ENCODE measurements at regions not wholly inside any gene's neighbourhood (a gene's known extent, or its start where the extent isn't known, plus 50 kb on each side); places are given as distances from the start of the nearest gene placed in this dataset.

DNA sequence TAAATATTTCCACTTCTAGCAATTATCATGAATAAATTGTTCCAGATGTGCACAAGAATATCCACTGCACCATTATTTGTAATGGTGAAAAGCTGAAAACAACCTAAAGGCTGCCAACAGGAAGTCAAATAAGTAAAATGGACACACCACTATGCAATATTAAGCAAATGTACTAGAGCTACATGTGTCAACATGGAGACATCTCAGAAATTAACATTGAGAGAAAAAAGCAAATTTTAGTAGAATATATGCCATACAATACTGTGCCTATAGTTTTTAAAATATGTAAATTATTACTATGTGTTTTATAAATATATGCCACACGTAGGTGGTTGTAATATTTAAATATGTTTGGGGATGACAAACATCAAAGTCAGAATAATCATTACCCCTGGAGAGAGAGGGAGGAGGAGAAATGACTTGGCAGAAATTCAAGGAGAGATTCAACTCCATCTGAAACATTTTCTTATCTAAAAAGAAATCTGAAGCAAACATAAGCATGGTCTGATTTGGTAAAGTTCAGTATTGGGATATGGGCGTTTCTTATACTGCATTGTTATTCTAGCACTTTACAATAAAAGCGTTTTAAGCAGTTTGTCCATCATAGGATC lies 475.5 kb downstream of the QKI start:
- peaks cover 4% of the 10 kb centered on the region for H3K27me3 Mint-ChIP-seq
- H3K4me1 Mint-ChIP-seq, result no peaks in the 10 kb centered on the region
- H3K36me3 Mint-ChIP-seq, result peaks cover 1% of the 10 kb centered on the region
- no peak overlapping the region for H3K27ac Mint-ChIP-seq
- peaks cover 9% of the 10 kb centered on the region for H3K9me3 Mint-ChIP-seq
- H3K4me3 Mint-ChIP-seq, result no peak overlapping the region

GRCh38 chr6:163888030-163888819 lies 473.7 kb downstream of the QKI start:
- Mint-ChIP-seq H3K36me3 (peaks cover 1% of the 10 kb centered on the region), H3K27me3 (peaks cover 6% of the 10 kb centered on the region), H3K4me3 (no peak overlapping the region)

DNA sequence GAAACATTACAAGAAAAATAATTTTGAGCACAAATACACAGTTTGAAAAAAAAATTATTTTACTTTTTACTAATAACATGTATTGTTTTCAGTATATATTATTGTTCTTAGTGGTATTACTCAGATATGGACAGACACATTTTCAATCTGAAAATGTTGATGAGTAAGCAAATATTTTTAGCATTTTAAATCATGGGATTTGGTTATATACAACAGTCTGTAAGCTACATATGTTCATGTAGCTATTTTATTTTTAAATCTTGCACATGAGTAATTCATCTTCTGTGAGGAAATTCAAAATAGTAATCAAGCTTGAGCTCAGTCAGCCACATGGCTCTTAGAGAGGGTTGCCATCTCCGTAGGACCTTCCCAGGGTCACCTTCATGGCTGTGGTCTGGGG lies 471.9 kb downstream of the QKI start:
- no peaks in the 10 kb centered on the region for H3K4me1 Mint-ChIP-seq
- peaks cover 1% of the 10 kb centered on the region for H3K36me3 Mint-ChIP-seq
- peaks cover 9% of the 10 kb centered on the region for H3K27me3 Mint-ChIP-seq
- peaks cover 9% of the 10 kb centered on the region for H3K9me3 Mint-ChIP-seq
- H3K4me3 Mint-ChIP-seq, result no peak overlapping the region
- no peak overlapping the region for H3K27ac Mint-ChIP-seq

More at GRCh38 chr6:163888030-163888819, 473.7 kb downstream of the QKI start:
- H3K4me1 Mint-ChIP-seq, result no peaks in the 10 kb centered on the region
- H3K27ac Mint-ChIP-seq, result no peak overlapping the region
- H3K9me3 Mint-ChIP-seq, result peaks cover 9% of the 10 kb centered on the region

DNA sequence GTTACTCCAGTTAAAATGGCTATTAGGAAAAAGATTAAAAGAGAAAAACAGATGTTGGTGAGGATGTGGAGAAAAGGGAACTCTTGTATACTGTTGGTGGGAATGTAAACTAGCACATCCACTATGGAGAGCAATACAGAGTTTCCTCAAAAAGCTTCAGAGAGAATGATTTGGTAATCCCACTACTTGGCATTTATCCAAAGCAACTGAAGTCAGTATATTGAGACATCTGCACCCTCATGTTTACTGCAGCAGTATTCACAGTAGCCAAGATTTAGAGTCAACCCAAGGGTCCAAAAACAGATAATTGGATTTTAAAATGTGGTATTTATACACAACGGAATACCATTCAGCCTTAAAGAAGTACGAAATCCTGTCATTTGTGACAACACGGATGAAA lies 469.5 kb downstream of the QKI start:
- no peak overlapping the region for H3K27ac Mint-ChIP-seq
- no peak overlapping the region for H3K4me3 Mint-ChIP-seq
- peaks cover 17% of the 10 kb centered on the region for H3K27me3 Mint-ChIP-seq
- H3K4me1 Mint-ChIP-seq, result no peaks in the 10 kb centered on the region
- peaks cover 1% of the 10 kb centered on the region for H3K36me3 Mint-ChIP-seq
- peaks cover 9% of the 10 kb centered on the region for H3K9me3 Mint-ChIP-seq

DNA sequence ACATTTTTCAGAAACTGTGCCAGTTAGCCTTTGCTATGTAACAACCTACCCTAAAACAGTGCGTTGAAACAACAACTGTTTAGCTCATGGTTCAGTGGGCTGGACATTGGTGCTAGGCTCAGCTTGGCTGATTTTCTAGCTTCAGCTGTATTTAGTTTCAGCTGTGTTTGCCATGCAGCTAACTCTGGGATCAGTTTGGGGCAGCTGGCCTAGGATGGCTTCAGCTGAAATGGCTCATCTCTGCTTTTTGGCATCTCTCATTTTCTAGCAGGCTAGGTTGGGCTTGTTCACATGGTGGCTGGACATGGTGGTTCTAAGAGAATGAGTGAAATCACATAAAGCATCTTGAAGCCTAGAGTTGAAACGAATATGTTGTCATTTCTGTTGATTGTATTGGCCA lies 464.2 kb downstream of the QKI start:
- no peaks in the 10 kb centered on the region for H3K4me1 Mint-ChIP-seq
- H3K36me3 Mint-ChIP-seq, result no peaks in the 10 kb centered on the region
- peaks cover 5% of the 10 kb centered on the region for H3K9me3 Mint-ChIP-seq
- H3K4me3 Mint-ChIP-seq, result no peak overlapping the region
- peaks cover 27% of the 10 kb centered on the region for H3K27me3 Mint-ChIP-seq
- H3K27ac Mint-ChIP-seq, result no peak overlapping the region

DNA sequence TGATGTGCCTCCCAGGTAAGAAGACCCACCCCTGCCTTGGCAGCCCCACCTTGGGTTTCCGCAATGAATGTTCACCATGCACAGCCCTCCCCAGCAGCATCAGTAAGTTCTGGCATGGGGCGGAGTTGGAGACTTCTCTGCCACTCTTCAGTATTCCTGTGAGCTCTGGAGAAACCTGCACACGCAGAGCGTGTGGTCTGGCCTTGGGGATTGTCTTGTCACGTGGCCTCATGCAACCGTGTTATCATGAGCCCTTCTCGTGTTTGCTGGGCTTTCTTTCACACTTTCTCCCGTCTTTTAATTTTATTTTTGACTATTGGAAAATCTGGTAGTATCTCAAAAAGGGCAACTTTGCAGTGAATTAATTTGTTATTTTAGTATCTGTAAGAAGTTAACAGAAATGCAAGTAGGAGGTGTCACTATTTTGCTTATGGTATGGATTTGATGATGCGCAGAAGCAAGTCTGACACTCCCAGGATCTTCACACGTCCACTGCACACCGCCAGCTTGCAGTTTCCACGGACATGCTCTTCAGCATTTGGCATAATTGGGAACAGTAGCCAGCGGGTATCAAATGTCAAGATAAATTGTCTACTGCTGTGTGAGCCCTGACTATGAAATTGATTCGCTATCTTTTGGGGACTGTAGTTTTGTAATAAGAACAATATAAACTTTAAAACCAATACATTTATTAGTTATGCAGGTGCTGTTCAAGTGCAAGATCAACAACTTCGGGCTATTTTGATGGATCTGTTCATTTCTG lies 463.5 kb downstream of the QKI start:
- Mint-ChIP-seq H3K9me3 (peaks cover 5% of the 10 kb centered on the region), H3K4me3 (no peak overlapping the region), H3K36me3 (no peaks in the 10 kb centered on the region), H3K27ac (no peak overlapping the region), H3K4me1 (no peaks in the 10 kb centered on the region), H3K27me3 (peaks cover 27% of the 10 kb centered on the region)

- no peak overlapping the region for H3K4me3 Mint-ChIP-seq
- peaks cover 5% of the 10 kb centered on the region for H3K9me3 Mint-ChIP-seq
- no peak overlapping the region for H3K27ac Mint-ChIP-seq
- peaks cover 20% of the 10 kb centered on the region for H3K27me3 Mint-ChIP-seq
- no peaks in the 10 kb centered on the region for H3K4me1 Mint-ChIP-seq
- no peaks in the 10 kb centered on the region for H3K36me3 Mint-ChIP-seq
Observed at GRCh38 chr6:163876391-163876790, 461.9 kb downstream of the QKI start.

DNA sequence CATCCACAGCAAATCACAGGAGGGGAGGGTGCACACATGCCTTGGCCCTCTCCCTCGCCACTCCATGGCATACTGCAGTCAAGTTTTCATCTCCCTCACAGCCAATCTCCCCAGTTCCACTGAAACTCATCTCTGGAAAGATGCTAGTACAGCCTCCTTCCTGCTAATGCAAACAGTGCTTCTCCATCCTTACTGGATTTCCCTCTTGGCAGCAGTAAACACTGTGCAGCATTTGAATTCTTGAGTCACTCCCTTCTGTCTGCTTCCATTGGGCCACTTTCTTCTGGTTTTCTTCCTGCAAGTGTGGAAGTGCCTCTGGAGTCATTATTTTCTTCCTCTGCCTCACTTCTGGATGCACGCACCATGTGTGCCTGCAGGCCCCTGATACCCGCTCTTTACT lies 460.3 kb downstream of the QKI start:
- H3K4me3 Mint-ChIP-seq, result no peak overlapping the region
- H3K27ac Mint-ChIP-seq, result no peak overlapping the region
- no peaks in the 10 kb centered on the region for H3K36me3 Mint-ChIP-seq
- peaks cover 16% of the 10 kb centered on the region for H3K27me3 Mint-ChIP-seq
- H3K4me1 Mint-ChIP-seq, result no peaks in the 10 kb centered on the region
- H3K9me3 Mint-ChIP-seq, result peaks cover 5% of the 10 kb centered on the region

DNA sequence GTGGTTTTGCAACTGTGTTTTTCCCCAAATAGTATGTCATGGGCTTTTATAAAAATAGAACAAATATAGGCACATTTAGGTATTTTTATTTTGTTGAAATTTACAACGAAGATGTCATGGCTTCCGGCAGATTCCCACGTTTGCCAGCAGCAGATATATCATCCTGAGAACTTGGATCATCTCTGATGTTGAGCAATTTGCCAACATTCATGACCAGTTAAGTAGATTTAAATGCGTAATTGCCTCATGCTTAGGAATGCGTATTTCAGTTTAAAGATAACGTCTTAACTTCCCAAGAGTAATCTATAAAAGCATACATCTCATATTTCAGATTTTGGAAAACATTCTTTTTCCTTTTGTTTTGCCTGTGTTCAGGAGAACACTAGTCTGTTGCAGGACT lies 457.8 kb downstream of the QKI start:
- Mint-ChIP-seq H3K27me3 (peaks cover 8% of the 10 kb centered on the region), H3K27ac (no peak overlapping the region), H3K36me3 (no peaks in the 10 kb centered on the region), H3K4me1 (no peaks in the 10 kb centered on the region), H3K4me3 (no peak overlapping the region), H3K9me3 (peaks cover 2% of the 10 kb centered on the region)

- H3K4me3 Mint-ChIP-seq, result no peak overlapping the region
- no peaks in the 10 kb centered on the region for H3K4me1 Mint-ChIP-seq
- H3K36me3 Mint-ChIP-seq, result no peaks in the 10 kb centered on the region
- peaks cover 7% of the 10 kb centered on the region for H3K27me3 Mint-ChIP-seq
- H3K27ac Mint-ChIP-seq, result no peak overlapping the region
- no peaks in the 10 kb centered on the region for H3K9me3 Mint-ChIP-seq
Observed at GRCh38 chr6:163871616-163872015, 457.1 kb downstream of the QKI start.

- Mint-ChIP-seq H3K27me3 (peaks cover 8% of the 10 kb centered on the region), H3K36me3 (no peaks in the 10 kb centered on the region), H3K9me3 (no peaks in the 10 kb centered on the region), H3K4me3 (no peak overlapping the region), H3K4me1 (no peaks in the 10 kb centered on the region), H3K27ac (no peak overlapping the region)
Observed at GRCh38 chr6:163867518-163868292, 453.2 kb downstream of the QKI start.

GRCh38 chr6:163866192-163866591 lies 451.7 kb downstream of the QKI start:
- Mint-ChIP-seq H3K4me1 (no peaks in the 10 kb centered on the region), H3K9me3 (no peaks in the 10 kb centered on the region), H3K4me3 (no peak overlapping the region), H3K27me3 (peaks cover 13% of the 10 kb centered on the region), H3K27ac (no peak overlapping the region), H3K36me3 (no peaks in the 10 kb centered on the region)

GRCh38 chr6:163863565-163863964 lies 449.0 kb downstream of the QKI start:
- peaks cover 15% of the 10 kb centered on the region for H3K27me3 Mint-ChIP-seq
- H3K9me3 Mint-ChIP-seq, result no peaks in the 10 kb centered on the region
- H3K27ac Mint-ChIP-seq, result no peak overlapping the region
- no peak overlapping the region for H3K4me3 Mint-ChIP-seq
- no peaks in the 10 kb centered on the region for H3K36me3 Mint-ChIP-seq
- H3K4me1 Mint-ChIP-seq, result no peaks in the 10 kb centered on the region

DNA sequence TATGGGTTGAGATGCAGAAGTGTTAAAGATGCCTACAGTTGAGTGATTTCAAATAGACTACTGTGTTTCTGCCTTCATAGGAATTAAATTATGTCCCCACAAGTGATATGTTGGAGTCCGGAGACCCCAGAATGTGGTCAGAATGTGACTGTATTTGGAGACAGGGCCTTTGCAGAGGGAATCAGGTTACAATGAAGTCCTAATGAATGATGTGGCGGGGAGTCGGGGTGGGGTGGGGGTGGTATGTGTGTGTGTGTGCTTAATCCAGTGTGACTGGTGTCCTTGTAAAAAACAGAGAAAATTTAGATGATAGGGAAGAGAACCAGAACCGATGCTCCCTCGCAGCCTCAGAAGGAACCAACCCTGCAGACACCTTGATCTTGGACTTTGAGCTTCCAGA lies 448.2 kb downstream of the QKI start:
- H3K27me3 Mint-ChIP-seq, result peaks cover 14% of the 10 kb centered on the region
- H3K36me3 Mint-ChIP-seq, result no peaks in the 10 kb centered on the region
- no peaks in the 10 kb centered on the region for H3K4me1 Mint-ChIP-seq
- no peak overlapping the region for H3K4me3 Mint-ChIP-seq
- H3K9me3 Mint-ChIP-seq, result no peaks in the 10 kb centered on the region
- H3K27ac Mint-ChIP-seq, result no peak overlapping the region

DNA sequence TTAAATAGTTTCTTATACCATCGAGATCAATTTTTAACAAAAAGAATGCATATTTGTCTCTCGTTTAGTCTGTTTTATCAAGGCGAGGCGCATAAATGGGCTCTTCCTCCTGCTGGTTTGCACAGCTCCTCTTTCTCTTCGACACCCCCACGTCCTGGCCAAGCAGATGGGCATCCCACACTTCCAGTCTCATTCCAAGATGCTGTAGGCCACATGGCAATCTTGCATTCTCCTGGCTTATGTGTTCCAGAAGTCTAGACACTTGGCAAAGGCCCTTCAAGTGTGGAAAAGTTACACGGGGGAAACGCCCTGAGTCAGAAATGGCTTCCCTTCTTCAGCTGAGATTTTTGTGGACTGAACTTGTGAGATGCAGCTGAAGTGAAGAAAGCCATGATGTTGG lies 447.1 kb downstream of the QKI start:
- Mint-ChIP-seq H3K9me3 (no peaks in the 10 kb centered on the region), H3K27ac (no peak overlapping the region), H3K4me1 (no peaks in the 10 kb centered on the region), H3K27me3 (peaks cover 12% of the 10 kb centered on the region), H3K4me3 (no peak overlapping the region), H3K36me3 (no peaks in the 10 kb centered on the region)
